Aorta (tissue), 5 donors: ENCODE measurements at regions not wholly inside any gene's neighbourhood (a gene's known extent, or its start where the extent isn't known, plus 50 kb on each side); places are given as distances from the start of the nearest gene placed in this dataset.
"Not testable (repeated sequence)": the region's sequence is repeated elsewhere in the genome, so short reads cannot be mapped to it uniquely, and the experiment has no call there.

ENCODE experiments used
- ATAC-seq: fragments of 200-7000 bp; cut with Tn5 transposase; one replicate; pipeline ENCODE4 v1.9.1; 2022; ENCODE audit warnings: moderate library complexity; ENCODE audit not compliant: low FRiP score
- DNase-seq, 2 donors: peaks; one replicate each; pipeline ENCODE4 v3.0.0-alpha.2; 2020
- H3K27ac ChIP-seq, 2 donors: one replicate each; pipeline ENCODE4 v1.5.1; 2013; ENCODE audit warnings: low read length in 2 of 2, mild to moderate bottlenecking in 2 of 2, moderate library complexity in 2 of 2, control low read depth in 1 of 2, inconsistent platforms in 1 of 2, low read depth in 1 of 2
- H3K27me3 ChIP-seq, 2 donors: one replicate each; pipeline ENCODE4 v1.6.1; 2013; ENCODE audit warnings: control low read depth in 1 of 2, low read length in 1 of 2, mild to moderate bottlenecking in 1 of 2, moderate library complexity in 1 of 2; ENCODE audit not compliant: insufficient read depth in 2 of 2, control insufficient read depth in 1 of 2
- H3K36me3 ChIP-seq, 2 donors: one replicate each; pipeline ENCODE4 v1.6.1; 2013; ENCODE audit warnings: control low read depth in 1 of 2, low read length in 1 of 2, mild to moderate bottlenecking in 1 of 2; ENCODE audit not compliant: insufficient read depth in 2 of 2, control insufficient read depth in 1 of 2
- H3K4me1 ChIP-seq, 2 donors: one replicate each; pipeline ENCODE4 v1.6.1; 2013; ENCODE audit warnings: low read length in 2 of 2, control low read depth in 1 of 2, mild to moderate bottlenecking in 1 of 2, moderate library complexity in 1 of 2; ENCODE audit not compliant: insufficient read depth in 2 of 2, control insufficient read depth in 1 of 2
- H3K4me3 ChIP-seq, 2 donors: one replicate each; pipeline ENCODE4 v1.5.1; 2013; ENCODE audit warnings: low read length in 2 of 2, control low read depth in 1 of 2, mild to moderate bottlenecking in 1 of 2
- H3K9me3 ChIP-seq: one replicate; pipeline ENCODE4 v1.6.1; 2013; ENCODE audit warnings: mild to moderate bottlenecking, low read length; ENCODE audit not compliant: control insufficient read depth
- WGBS, 2 donors: extraction: QIAGEN DNeasy Blood & Tissue Kit; methylation state at CpG; one replicate each; pipeline ENCODE4 v1.1.7; 2013; 5-methylcytosine and 5-hydroxymethylcytosine counted together
- intact Hi-C, 2 donors: fragments of 100-400 bp; cut with DNase I; formaldehyde crosslinking; loops; one replicate each; pipeline versions ENCODE4 v1.14.2 to v1.15.0; 2022
- donor health status: healthy with polysubstance abuse.
- donor health status: Bipolar disorder and iron deficiency.
- donor health status: DM: no; HTN: no; CAD: no.
- donor health status: DM: no; HTN: no; CAD: no.
- donor health status: DM: yes; HTN: yes; CAD: no.

DNA sequence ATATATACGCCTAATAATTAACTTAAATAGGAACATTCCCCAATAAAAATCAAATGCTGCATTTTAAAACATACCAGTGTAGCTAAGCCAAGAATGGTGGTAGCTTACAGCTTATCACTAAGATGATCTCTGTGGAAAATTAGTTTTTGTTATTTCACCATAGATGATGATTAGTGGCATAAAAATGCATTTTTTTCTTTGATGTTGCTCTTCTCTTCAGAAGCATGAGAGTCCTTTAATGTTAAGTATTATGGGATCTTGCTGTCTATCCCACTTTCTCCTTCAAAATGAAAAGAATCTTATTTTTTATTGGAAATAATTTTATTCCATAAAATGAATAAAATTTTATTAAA lies 731.0 kb downstream of the SLITRK1 start:
- Histone ChIP-seq H3K4me1 (no peaks in the 10 kb centered on the region), H3K9me3 (no peaks in the 10 kb centered on the region), H3K27me3 (no peaks in the 10 kb centered on the region), H3K4me3 (no peak overlapping the region), H3K36me3 (no peaks in the 10 kb centered on the region), H3K27ac (no peak overlapping the region)
- ATAC-seq (no peak), DNase-seq (no peak)
- WGBS, 2 donors = 92 to 100% methylated on average over 1 of the region's 1 CpG
- intact Hi-C loops = no loop called here

DNA sequence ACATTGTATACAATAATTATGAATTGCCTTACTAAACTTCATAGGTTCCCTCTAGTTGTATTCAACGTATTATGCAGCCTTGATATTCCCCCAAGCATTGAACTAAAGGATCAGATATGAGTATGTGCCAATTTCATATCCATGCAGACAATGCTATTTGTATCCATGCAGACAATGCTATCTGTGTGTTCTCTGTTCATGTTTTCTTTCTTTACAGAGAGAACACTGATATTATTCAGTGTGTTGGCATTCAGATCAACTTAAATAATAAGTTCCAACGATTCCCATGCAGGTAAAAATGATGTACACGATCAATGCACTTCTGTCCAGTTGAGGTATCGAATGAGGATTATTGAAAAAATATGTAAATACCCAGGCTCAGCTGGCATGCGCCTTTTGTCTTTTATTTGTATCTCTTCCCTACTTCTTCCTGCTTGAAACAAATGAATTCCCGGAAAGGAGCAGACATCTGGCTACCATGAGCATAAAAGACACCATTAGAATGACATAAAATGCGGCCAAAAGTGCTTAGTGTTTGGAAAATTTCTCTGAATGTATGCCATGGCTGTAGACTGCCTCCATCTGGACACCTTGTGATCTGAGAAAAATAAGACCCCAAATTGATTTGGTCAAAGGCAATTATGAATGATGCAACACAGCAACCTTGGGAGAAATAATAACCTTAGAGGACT lies 731.5 kb downstream of the SLITRK1 start:
- Histone ChIP-seq H3K4me1 (no peaks in the 10 kb centered on the region), H3K27ac (no peak overlapping the region), H3K36me3 (no peaks in the 10 kb centered on the region), H3K9me3 (no peaks in the 10 kb centered on the region), H3K4me3 (no peak overlapping the region), H3K27me3 (no peaks in the 10 kb centered on the region)
- ATAC-seq (no peak), DNase-seq (no peak)
- 94 to 96% methylated on average over 7 of the region's 7 CpGs for WGBS, 2 donors
- intact Hi-C loops = no loop called here

DNA sequence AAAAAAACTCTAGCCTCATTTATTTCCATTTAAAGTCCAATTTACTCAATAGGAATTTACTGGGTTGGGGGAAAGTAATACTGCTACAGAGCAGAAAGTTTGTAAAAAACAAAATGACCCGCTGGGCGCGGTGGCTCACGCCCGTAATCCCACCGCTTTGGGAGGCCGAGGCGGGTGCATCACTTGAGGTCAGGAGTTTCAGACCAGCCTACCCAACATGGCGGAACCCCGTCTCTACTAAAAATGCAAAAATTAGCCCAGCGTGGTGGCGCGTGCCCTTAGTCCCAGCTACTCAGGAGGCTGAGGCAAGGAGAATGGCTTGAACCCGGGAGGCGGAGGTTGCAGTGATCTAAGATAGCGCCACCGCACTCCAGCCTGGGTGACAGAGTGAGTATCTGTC lies 745.6 kb downstream of the SLITRK1 start:
- no peaks in the 10 kb centered on the region for H3K9me3 ChIP-seq
- no peak overlapping the region for H3K27ac ChIP-seq
- 91 to 92% methylated on average over 17 of the region's 17 CpGs for WGBS, 2 donors
- no peak for ATAC-seq
- no peaks in the 10 kb centered on the region for H3K36me3 ChIP-seq
- no peaks in the 10 kb centered on the region for H3K27me3 ChIP-seq
- no peak for DNase-seq
- no peaks in the 10 kb centered on the region for H3K4me1 ChIP-seq
- H3K4me3 ChIP-seq = no peak overlapping the region
- intact Hi-C loops = no loop called here

DNA sequence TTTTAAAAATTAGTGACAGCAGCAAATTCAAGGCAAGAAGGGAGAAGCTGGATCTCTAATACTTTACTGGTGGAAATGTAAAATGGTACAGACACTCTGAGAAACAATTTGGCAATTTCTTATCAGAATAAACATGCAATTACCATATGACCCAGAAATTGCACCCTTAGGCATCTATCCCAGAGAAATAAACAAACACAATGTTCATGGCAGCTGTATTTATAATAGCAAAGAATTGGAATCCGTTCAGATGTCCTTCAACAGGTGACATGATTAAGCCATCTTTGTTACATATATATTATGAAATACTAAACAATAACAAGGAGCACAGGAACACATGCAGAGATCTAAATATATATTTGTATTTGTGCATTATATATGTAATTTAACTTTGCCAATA lies 756.5 kb downstream of the SLITRK1 start:
- H3K4me1 ChIP-seq = no peaks in the 10 kb centered on the region
- no peak overlapping the region for H3K4me3 ChIP-seq
- ATAC-seq = no peak
- no peaks in the 10 kb centered on the region for H3K9me3 ChIP-seq
- DNase-seq = no peak
- no peak overlapping the region for H3K27ac ChIP-seq
- H3K36me3 ChIP-seq = no peaks in the 10 kb centered on the region
- WGBS, 2 donors = 0 to 5% methylated on average over 1 of the region's 1 CpG
- no peaks in the 10 kb centered on the region for H3K27me3 ChIP-seq
- intact Hi-C loops = no loop called here

DNA sequence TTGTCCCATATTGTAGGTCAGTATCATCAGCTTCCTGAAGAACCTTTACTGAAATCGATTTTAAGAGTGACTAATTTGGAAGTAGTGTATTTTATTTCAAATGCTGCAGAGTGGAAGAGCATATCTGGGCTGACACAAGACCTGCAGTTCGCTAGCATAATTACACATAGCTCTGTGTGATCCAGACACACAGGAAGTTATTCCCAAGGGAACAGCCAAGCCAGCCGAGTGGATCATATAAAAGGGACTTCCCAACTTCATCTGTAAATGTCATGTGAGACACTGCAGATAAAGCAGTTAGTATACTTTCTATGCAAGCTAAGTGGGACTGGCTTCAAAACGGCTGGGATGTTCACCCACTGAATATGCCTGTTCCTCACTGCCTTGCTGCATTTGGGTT lies 760.4 kb downstream of the SLITRK1 start:
- WGBS, 2 donors = 57 to 66% methylated on average over 4 of the region's 4 CpGs
- no peak overlapping the region for H3K27ac ChIP-seq
- no peak for ATAC-seq
- no peaks in the 10 kb centered on the region for H3K36me3 ChIP-seq
- no peak overlapping the region for H3K4me3 ChIP-seq
- no peaks in the 10 kb centered on the region for H3K9me3 ChIP-seq
- DNase-seq = no peak
- H3K27me3 ChIP-seq = no peaks in the 10 kb centered on the region
- no peaks in the 10 kb centered on the region for H3K4me1 ChIP-seq
- intact Hi-C loops = no loop called here

DNA sequence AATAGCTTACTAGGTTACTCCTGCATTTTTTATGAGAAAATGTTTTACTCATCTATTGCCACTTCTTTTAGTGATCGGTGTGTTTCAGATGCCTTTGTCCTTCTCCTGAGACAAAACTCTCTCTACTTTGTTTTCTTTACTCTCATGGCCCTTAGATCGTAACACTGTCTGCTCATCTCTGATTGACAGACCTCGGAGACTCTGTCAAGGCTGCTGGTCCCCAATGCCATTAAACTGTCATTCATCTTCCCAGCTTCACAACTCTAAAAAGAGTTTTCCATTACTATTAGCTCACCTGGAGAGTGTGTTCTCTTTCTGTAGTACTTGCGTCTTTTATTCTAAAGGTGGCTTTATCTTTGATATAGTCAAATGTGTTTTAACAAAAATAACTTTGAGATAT lies 765.2 kb downstream of the SLITRK1 start:
- Histone ChIP-seq H3K27me3 (no peaks in the 10 kb centered on the region), H3K4me3 (no peak overlapping the region)
- WGBS, 2 donors = 81 to 83% methylated on average over 4 of the region's 4 CpGs

DNA sequence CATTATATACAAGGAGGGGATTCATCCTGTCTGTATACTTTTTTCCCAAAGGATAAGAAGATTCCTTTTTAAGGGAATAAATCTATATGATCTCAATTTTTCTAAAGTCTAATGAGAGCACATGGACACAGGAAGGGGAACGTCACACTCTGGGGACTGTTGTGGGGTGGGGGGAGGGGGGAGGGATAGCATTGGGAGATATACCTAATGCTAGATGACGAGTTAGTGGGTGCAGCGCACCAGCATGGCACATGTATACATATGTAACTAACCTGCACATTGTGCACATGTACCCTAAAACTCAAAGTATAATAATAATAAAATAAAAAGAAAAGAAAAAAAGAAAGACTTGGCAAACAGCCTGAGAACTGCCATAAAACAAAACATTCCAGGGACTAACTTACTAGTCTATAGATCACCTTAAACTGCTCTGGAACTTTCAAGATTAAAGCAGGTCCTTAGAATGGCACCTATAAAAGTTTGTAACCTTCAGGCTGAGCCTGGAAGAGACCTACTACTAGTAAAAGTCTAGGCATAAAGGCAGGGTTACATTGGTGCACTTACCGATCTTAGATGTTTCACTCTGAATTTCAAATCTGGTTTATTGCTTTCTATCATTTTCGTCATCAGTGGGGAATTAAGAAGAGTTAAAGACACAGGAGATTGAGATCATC lies 780.6 kb downstream of the SLITRK1 start:
- H3K4me3 ChIP-seq, H3K4me1 ChIP-seq, H3K36me3 ChIP-seq, DNase-seq, H3K9me3 ChIP-seq, intact Hi-C loops, H3K27ac ChIP-seq, H3K27me3 ChIP-seq, ATAC-seq: not testable (repeated sequence)
- 59 to 76% methylated on average over 3 of the region's 5 CpGs for WGBS, 2 donors

More for the DNA sequence above, 765.2 kb downstream of the SLITRK1 start:
- Histone ChIP-seq H3K4me1 (no peaks in the 10 kb centered on the region), H3K27ac (no peak overlapping the region), H3K9me3 (no peaks in the 10 kb centered on the region), H3K36me3 (no peaks in the 10 kb centered on the region)
- no peak for DNase-seq
- intact Hi-C loops = no loop called here
- ATAC-seq = no peak

DNA sequence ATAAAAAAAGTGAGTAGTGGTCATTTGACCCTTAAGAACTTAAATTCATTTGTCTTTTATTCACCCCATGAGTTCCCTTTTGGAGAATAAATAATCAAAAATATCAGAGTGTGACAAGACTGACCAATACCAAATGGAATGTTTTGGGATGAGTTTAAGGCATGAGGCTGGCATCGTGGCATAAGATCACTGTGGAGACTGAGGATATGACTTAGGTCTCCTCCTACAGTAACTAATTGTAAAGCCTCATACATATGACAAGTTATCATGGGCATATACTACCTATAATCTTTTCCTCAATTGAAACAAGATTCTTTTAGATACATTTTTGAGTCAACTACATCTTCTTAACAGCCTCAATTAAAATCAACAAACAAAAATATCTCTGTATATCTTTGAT lies 782.0 kb downstream of the SLITRK1 start:
- H3K27me3 ChIP-seq = no peaks in the 10 kb centered on the region
- no peaks in the 10 kb centered on the region for H3K36me3 ChIP-seq
- no peaks in the 10 kb centered on the region for H3K4me1 ChIP-seq
- H3K9me3 ChIP-seq = no peaks in the 10 kb centered on the region
- intact Hi-C loops = no loop called here
- no peak for ATAC-seq
- no peak overlapping the region for H3K27ac ChIP-seq
- no peak for DNase-seq
- H3K4me3 ChIP-seq = no peak overlapping the region
- WGBS, 2 donors = 45 to 56% methylated on average over 1 of the region's 1 CpG

DNA sequence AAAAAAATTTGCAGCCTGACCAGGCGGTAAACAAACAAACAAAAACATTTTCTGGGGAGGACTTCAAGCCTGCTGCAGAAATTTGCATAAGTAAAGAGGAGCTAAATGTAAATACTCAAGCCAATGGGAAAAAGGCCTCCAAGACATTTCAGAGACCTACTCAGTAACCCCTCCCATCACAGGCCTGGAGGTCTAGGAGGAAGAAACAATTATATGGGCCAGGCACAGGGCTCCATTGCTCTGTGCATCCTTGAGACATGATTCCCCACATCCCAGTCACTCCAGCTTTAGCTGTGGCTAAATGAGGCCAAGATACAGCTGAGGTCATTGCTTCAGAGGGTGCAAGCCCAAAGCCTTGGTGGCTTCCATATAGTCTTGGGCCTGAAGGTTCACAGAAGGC lies 793.4 kb downstream of the SLITRK1 start:
- Histone ChIP-seq H3K36me3 (no peaks in the 10 kb centered on the region), H3K27ac (no peak overlapping the region), H3K4me1 (no peaks in the 10 kb centered on the region), H3K27me3 (no peaks in the 10 kb centered on the region), H3K4me3 (no peak overlapping the region), H3K9me3 (peaks cover 4% of the 10 kb centered on the region)
- intact Hi-C loops = no loop called here
- DNase-seq = no peak
- no peak for ATAC-seq
- 95 to 100% methylated on average over 1 of the region's 1 CpG for WGBS, 2 donors
